GM21786 (cell line): ENCODE measurements at regions not wholly inside any gene's neighbourhood (a gene's known extent, or its start where the extent isn't known, plus 50 kb on each side); places are given as distances from the start of the nearest gene placed in this dataset.

Experiments used
- ATAC-seq: cut with Tn5 transposase; IDR thresholded peaks from one replicate; pipeline ENCODE4 v1.9.1; 2021; ENCODE audit not compliant: unreplicated experiment

DNA sequence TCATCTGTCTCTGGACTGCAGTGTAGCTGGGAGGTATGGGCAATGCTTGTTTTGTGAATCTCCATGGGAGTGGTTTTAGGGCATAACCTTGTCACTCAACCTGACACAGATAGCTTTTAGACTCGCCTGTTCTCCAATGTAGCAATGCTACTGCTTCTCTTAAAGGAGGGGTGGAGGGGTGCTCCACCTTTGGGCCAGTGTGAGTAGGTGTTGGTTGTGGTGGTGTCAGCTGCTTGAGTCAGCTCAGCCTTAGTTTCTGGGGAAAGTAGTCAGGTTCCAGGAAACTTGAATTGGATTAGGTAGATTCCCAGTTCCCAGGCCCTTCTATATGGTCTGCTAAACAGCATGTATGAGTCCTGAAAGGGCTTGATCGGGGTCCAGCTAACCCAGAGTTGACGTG lies 91.1 kb upstream of the PLPPR1 start:
- ATAC-seq: no peak

DNA sequence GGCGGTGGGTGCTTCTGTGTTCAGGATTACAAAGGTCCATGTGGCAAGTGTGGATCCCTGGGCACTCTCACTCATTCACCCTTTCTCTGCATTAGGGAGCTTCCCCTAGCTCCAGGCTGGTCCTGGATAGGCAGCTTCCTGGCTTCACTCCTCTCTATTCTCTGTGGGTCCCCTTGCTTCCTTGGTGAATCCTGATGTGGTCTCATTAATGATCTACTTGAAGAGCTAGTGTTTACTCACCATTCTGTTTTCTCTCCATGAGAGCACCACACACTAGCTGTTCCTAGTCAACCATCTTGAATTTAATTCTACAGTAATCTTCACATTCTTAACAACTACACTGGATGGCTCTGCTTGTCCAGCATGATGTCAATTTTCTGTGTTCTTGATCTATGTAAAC lies 90.0 kb upstream of the PLPPR1 start:
- ATAC-seq: no peak

DNA sequence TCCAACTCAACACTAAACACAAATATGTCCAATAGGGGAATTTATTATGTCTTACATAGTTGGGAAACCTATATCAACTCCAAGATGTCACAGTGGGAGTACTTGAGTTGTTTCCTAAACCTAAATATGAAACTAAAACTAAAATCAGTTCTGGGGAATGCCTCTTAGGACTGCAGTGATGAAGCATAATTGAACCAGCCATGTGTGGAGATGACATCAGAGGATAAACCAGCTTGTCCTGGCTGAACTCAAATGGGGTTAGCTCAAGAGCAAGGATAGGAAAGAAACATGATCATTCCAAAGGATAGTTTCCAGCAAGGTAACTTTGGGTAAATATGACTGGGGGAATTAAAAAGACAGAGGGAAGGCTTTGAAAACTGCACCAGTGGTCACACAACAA lies 88.9 kb upstream of the PLPPR1 start:
- ATAC-seq: no peak

DNA sequence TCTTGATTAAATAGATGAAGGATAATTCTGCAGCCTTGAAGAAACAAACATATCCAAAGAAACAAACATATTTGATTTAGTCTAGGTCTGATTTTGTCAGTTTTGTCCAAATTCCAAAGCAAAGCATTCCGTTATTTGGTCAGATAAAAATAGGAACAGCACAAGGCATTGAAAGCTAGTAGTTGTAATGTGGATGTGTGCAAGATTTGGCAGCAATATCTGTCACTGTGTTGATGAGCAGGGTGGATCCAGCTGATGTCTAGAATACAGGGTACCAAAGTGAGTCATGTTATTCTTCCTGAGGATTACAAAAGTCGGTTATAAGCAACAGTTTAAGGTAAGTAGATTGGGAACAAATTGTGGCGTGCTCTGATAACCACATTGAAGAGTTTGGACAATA lies 69.3 kb upstream of the PLPPR1 start:
- no peak for ATAC-seq
